ENCODE measurements at regions not wholly inside any gene's neighbourhood (a gene's known extent, or its start where the extent isn't known, plus 50 kb on each side); places are given as distances from the start of the nearest gene placed in this dataset.

DNA sequence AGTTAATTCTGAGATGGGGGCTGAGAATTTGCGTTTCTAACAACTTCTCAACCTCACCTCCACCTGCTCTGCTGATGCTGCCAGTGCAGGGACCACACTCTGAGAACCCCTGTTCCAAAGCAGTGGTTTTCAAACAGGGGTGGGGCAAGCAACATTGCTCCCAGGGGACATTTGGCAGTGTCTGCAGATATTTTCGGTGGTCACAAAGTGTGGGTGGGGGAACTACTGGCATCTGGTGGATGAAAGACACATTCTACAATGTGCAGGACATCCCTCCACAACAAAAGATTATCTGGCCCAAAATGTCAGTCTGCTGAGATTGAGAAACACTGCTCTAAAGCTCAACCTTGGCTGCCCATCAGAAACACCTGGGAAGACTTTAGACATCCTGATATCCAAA lies 188.7 kb upstream of the SATB2 start:
- DNase-seq, result no peak
- intact Hi-C loops (cut with micrococcal nuclease), result no loop called here
- ATAC-seq, result no peak

DNA sequence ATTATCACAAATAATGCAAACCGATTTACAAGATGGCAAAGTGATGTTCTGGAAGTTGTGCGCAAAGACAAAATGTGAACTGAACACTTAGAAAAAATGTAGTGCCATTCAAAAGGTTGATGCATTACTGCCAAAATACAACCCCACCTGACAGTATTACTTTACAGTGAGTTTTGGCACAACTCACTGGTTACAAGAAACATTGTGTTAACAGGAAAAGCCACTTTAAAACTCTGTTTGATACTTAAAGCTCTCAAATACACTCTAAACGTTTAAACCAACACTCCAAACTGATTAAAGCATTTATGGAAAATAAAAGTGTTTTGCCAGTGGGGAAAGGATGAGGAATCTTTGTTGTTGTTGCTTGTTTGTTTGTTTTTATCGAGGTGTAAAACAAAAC lies 173.4 kb upstream of the SATB2 start:
- no peak for ATAC-seq
- intact Hi-C loops (cut with micrococcal nuclease), result no loop called here
- no peak for DNase-seq

DNA sequence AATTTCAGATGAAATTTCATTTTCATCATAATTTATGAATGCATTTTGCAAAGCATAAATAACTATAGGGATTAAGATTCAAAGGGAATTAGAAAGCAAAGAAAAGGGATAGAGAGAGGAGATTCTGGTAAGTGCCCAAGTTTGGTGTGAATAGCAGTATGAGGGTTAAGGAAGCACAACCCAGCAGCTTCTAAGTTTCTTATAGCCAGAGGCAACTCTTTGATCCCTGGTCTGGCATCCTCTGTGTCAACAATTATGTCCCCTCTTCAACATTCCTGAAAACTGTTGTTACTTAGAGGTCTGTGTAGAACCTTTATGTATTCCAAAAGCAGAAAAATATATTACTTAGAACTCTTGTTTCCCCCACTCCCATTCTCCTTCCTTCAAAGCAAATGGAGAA lies 171.6 kb upstream of the SATB2 start:
- ATAC-seq (no peak), DNase-seq (no peak)
- intact Hi-C loops (cut with micrococcal nuclease), result no loop called here

DNA sequence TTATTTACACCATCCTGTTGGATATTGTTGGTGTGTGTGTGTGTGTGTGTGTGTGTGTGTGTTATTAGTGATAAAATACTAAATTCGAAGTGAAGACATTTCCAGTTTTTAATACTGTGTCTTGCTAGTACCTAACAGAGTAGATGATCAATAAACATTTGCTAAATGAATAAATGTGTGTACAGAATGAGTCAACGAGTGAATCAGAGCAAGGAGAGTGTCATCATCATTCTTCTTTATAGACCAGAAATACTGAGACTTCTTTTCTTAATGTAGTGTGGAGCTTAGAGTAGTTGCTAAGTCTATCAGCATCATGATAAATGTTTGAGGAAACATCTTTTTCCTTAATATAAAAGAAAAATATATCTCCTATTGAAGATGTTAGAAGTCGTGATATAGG lies 169.7 kb upstream of the SATB2 start:
- DNase-seq (no peak), ATAC-seq (no peak)

DNA sequence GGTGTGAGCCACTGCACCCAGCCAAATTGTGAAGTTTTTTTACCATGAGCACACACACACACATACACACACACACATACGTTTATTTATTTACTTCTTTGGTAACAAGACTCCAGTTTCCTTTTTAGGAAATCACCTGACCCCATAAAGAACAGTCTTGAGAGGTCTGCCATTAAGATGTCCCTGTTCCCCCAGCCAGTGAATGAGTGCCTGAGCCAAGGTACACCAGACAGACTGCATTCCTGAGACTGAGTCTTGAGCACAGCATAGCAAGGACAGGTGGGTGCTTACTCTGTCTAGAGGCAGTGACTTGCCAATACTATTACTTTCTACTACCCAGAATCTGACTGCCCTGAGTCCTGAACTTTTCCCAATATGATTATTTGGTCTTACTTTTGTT lies 167.2 kb upstream of the SATB2 start:
- no peak for ATAC-seq
- intact Hi-C loops (cut with micrococcal nuclease), result no loop called here

More for the DNA sequence above, 169.7 kb upstream of the SATB2 start:
- intact Hi-C loops (cut with micrococcal nuclease), result no loop called here

DNA sequence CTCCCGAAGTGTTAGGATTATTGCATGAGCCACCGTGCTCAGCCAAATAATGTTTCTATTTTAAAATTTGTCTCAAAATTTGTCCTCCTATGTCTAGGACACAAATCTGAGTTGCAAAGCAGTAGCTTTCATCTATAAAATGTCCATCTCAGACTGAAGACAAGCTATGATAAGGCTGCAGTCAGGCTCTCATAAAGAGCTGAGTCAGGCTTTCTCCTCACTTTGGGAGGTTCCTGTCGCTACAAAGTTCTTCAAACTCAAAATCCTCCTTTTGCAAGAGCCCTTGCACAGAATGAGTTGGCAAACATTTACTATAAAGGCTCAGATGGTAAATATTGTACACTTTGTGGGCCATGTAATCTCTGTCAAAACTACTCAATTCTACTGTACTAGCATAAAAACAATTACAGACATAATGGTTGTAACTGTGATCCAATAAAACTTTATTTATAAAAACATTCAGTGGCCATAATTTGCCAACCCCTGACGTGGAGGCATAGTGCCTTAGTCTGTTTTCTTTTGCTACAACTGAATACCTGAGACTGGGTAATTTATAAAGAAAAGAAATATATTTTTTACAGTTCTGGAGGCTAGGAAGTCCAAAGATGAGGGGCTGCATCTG lies 154.9 kb upstream of the SATB2 start:
- intact Hi-C loops (cut with micrococcal nuclease), result no loop called here
- no peak for DNase-seq
- no peak for ATAC-seq

More for the DNA sequence above, 167.2 kb upstream of the SATB2 start:
- no peak for DNase-seq

DNA sequence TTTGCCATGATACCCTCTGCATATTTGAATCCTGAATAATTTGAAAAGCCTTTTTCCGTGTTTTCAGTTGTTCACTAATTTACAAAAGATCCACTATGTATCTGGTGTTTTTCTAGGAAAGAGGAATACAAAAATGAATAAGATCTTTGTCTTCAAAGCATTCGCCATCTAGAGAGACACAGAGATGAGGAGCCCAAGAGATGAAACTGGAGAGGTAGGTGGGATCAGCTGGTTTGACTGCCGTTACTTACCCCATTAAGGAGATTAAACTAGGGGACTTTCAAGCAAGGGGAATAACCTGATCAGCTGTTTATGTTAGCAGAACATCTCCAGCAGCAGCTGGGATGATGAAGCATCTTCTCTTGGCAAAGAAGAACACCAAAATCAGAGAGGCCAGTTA lies 150.2 kb upstream of the SATB2 start:
- no peak for ATAC-seq
- DNase-seq, result no peak
- intact Hi-C loops (cut with micrococcal nuclease), result no loop called here

DNA sequence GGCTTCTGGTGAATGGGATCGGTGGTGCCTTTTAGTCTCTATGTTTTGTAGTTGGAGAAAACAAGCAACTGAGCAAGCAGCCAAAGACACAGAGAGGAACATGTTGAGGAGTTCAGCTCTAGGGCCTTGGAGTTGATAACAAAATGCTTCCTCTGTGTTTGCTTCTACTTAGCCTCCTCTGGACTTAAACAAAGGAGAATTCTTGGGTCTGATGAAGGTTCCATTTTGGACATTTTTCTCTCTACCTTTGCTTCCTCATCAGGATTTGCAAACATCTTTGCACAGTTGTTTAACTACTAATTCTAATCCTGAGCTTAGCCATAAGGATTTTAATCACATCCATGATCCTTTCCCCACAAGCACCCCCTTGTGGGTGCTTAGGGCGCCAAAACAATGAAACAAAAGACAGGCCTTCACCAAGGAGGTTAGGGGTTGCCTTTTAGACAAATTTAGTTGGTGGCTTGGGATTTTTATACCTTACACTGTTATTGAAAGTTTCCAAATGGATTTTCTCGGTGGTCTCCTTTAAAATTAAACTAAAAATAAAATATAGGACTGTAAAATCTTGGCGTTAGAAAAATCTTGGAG lies 148.5 kb upstream of the SATB2 start:
- no peak for ATAC-seq
- no peak for DNase-seq
- intact Hi-C loops (cut with micrococcal nuclease), result no loop called here

DNA sequence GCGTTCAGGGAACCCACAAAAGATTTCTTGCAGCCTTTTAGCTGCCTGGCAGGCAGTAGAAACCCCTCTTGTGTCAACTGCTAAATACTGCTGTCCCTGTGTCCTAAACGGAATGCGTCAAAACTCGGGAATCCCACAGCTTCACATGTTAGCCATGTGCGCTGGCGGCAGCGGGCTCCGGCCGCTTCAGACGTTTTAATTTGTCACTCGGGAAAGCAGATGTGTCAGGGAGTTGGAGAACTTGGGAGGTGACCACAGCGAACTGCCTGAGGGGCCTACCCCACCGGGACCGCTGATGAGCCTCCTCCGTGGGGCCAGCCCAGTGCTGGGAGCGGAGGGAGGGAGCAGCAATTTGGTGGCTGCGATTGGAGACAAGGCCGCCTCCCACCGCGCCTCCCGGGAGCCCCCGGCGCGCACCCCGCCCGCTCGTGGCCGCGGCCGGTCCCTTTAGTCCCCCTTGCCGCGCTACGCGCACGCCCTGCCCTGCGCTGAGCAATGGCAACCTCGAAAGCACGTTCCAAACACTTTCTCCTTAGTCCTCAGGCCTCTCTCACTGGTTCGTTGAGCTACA lies 146.1 kb upstream of the SATB2 start:
- ATAC-seq (no peak), DNase-seq (no peak)
- intact Hi-C loops (cut with micrococcal nuclease), result no loop called here

DNA sequence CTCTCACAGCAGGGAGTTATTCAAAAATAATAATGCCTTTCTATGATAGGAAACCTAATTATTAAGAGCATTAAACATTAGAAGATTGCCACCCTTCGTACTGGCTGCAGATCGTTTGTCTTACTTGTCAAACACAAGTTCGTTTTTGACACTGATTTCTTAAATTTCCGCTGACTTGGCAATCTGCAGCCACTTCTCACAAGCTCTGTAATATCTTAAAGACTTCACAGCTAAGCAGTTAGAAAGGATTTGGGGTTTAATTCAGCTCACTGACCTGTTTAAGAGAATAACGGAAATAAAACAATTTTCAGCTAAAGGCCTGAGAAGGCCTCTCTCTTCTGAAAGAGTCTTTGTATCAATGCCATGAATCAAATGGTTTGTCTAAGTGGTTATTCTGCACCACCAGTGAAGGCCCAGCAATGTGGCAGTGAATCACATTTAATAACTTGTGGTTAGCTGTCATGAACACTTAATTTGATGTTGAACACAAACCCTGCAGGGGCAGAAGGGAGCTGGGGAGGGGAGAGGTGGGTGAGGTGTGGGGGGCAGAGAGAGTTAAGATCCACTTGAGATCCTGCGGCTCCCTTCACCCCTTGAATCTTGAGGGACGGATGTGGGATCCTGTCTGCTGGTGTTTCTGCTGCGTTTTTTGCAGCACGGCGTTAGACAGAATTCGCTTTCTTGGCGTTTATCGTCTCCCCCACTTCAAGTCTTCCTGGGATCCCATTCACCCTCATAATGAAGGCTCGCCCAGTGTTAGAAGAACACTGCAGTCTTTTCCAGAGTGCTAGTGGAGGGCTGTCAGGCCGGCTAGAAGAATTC lies 145.4 kb upstream of the SATB2 start:
- intact Hi-C loops (cut with micrococcal nuclease), result no loop called here
- DNase-seq (no peak), ATAC-seq (no peak)

DNA sequence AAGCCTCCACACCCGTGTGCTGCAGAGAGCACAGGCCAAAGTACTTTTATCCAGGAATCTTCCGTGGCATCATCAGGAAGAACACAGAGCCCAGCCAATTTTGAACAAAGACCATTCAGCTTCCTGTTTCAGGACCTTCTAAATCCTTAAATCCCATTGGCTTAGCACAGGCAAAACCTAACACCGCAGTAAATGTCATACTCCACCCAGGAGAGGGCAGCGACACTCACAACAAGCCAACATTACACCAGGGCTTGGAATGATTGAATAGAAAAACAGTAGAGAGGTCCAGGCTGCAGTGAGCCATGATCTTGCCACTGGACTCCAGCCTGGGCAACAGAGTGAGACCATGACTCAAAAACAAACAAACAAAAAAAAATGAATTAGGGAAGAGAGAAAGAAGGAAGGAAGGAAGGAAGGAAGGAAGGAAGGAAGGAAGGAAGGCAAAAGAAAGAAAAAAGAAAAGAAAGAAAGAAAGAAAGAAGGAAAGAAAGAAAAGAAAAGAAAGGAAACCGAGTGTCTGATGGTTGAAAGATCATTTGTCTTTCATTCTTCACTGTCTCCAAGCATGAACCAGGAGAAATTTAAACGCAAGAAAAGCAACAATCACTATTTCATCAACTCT lies 144.6 kb upstream of the SATB2 start:
- DNase-seq, result no peak
- intact Hi-C loops (cut with micrococcal nuclease), result no loop called here
- no peak for ATAC-seq

DNA sequence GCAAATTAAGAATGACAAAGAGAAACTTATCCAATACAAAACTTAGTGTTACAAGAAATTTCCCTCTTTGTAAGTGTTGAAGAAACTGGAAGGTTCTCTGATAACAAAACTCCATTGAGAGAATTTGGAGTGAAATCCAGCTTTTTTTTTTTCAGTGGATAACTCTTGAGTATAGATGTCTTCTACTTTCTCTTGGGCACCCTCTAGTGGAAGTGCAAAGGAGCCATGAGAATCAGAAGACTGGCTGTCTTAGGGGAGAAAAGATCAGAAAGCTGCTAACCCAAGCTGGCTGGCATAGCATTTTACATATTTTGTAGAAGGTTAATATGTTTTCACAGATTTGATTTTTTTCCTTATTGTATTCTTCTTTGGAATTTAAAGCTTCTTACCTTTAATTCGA lies 138.8 kb upstream of the SATB2 start:
- intact Hi-C loops (cut with micrococcal nuclease), result no loop called here
- DNase-seq (no peak), ATAC-seq (no peak)

DNA sequence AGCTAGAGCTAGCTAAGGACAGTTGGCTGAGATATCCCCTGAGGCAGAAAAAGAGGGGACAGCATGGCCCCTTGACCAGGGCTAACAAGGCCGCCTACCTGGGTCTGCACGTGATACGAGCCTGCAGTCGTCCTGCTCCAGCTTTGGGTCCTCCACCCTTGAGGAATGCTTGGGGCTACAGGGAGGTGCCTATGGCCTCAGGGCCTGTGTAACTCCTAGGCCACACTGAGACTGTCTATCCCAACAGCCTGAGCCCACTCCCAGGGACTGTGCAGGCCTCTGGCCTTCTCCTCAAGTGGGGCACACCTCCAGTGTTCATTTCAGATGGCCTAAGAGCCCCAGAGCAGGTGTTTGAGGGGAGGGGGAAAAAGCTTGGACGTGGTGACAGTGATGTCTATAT lies 136.7 kb upstream of the SATB2 start:
- intact Hi-C loops (cut with micrococcal nuclease), result no loop called here
- ATAC-seq, result no peak
- no peak for DNase-seq

DNA sequence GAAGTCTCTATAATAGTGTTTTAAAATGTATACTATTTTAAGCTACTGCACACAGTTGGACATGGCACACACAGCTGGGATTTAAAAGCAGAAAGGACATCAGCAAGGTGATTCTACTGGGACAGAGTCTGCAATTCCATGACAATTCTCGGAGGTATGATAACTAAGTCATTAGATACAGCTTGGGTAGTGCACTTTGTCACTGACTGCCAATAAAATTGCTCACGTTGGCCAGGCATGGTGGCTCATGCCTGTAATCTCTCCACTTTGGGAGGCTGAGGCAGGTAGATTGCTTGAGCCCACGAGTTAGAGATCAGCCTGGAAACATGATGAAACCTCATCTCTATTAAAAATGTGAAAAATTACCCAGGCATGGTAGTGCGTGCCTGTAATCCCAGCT lies 134.1 kb upstream of the SATB2 start:
- intact Hi-C loops (cut with micrococcal nuclease), result no loop called here
- ATAC-seq (no peak), DNase-seq (no peak)

DNA sequence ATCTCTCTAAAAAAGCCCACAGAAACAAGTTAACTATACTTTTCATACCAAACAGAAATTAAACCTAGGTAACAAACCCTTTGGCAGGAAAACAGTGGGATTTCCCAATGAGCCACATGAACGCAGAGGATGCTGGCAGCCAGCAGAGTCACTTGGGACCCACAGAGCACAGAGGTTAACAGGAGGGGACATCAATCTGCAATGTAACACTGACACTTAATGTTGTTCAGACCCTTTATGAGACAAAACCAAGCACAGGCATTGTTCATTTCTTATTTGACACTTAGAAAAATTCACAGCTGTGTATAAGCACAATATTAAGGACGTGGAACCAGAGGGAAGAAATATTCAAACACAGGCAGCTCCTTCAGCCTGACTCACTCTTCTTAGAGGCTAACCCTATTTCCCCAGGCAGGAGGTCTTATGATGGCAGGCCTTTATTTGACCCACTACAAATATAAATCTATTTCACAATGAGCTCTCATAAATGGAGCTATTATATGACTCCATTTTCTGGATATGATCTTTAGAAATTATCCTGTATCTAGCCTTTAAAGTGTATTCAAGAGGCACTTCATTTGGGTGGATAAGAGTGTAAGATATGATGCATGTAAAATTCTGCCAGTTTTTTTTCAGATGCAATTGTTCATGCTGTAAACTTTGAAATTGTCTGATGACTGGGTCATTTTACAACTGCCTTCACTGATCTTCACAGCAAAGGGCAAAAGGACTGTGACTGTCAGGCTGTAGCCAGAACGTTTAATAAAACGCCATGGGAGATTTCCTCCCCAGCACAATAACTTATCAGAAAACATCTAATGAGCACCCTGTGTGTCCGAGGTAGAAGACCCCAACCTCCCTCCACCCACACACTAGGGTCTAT lies 132.8 kb upstream of the SATB2 start:
- DNase-seq (no peak), ATAC-seq (no peak)
- intact Hi-C loops (cut with micrococcal nuclease), result no loop called here

DNA sequence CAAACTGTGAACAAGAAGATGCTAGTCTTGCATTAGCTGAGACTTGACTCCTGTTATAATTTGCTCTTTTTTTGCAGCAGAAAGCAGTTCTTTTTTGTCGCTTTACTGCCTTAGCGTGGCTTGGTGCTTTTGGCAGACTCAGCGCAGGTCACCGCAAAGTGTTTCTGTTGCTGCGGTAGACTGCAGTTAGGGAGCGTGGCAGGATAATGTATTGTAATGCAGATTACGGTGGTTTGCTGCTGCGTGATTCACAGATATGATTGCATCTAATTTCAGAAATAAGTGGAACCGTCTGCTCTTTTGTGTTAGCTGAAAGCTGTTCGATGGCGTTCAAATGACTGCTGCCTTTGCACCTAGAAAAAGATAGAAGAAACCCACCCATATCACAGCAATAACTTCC lies 131.6 kb upstream of the SATB2 start:
- ATAC-seq, result no peak
- intact Hi-C loops (cut with micrococcal nuclease), result no loop called here
- DNase-seq, result no peak

DNA sequence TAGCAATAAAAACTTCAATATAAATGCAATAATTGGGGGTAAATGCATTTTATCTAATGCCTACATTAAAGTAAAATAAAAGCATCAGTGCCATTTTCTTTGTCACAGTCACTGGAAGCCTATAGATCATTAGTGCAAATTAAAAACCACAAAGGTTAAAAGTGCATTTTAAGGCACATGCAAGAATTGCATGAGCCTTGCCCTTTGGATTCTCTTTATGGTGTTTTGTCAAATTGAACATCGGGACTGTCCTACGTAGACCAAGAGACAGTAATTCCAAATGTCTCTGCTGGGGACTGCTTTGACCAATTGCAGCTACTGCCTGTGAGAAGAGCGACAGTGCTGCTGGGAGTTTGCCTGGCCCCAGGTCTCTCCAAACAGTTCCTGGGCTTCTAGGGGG lies 130.3 kb upstream of the SATB2 start:
- ATAC-seq (no peak), DNase-seq (no peak)
- intact Hi-C loops (cut with micrococcal nuclease), result no loop called here

DNA sequence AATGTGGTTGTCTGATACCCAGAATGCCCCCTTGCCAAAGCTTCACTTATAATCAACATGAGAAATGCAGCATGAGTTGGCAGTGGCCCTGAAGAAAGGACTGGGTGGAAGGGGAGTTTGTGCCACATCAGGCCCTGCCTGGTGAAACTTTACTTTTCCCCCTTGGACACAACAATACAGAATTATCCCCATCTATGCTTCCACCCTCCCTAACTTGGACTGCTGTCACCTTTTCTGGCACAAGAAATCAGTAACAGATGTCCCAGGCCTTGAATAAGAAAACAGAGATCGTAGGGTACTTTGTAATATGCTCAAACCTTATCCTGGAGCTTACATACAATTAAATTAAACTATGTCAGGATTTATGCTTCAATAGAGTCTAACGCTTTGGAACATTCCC lies 128.9 kb upstream of the SATB2 start:
- intact Hi-C loops (cut with micrococcal nuclease), result no loop called here
- ATAC-seq (no peak), DNase-seq (no peak)

DNA sequence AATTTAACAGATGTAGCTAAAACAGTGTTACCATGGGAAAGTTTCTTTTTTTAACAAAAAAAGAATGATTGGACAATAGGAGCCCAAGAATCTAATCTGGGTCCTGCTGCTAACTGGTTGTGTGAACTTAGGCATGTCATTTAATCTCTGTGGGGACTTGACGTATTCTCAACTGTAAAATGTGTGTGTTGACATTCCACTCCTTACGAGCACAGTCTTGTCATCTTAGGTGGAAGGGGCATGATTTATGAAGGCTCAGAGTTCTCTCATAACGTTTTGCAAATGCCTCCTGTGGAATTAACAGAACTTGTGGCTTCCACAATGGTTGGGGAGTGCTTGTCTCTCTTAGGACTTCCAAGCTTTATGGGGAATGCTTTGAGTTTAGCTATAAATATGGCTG lies 125.9 kb upstream of the SATB2 start:
- no peak for DNase-seq
- intact Hi-C loops (cut with micrococcal nuclease), result no loop called here
- ATAC-seq, result no peak
